ENCODE measurements at regions not wholly inside any gene's neighbourhood (a gene's known extent, or its start where the extent isn't known, plus 50 kb on each side); places are given as distances from the start of the nearest gene placed in this dataset.
"Not testable (repeated sequence)": the region's sequence is repeated elsewhere in the genome, so short reads cannot be mapped to it uniquely, and the experiment has no call there.

DNA sequence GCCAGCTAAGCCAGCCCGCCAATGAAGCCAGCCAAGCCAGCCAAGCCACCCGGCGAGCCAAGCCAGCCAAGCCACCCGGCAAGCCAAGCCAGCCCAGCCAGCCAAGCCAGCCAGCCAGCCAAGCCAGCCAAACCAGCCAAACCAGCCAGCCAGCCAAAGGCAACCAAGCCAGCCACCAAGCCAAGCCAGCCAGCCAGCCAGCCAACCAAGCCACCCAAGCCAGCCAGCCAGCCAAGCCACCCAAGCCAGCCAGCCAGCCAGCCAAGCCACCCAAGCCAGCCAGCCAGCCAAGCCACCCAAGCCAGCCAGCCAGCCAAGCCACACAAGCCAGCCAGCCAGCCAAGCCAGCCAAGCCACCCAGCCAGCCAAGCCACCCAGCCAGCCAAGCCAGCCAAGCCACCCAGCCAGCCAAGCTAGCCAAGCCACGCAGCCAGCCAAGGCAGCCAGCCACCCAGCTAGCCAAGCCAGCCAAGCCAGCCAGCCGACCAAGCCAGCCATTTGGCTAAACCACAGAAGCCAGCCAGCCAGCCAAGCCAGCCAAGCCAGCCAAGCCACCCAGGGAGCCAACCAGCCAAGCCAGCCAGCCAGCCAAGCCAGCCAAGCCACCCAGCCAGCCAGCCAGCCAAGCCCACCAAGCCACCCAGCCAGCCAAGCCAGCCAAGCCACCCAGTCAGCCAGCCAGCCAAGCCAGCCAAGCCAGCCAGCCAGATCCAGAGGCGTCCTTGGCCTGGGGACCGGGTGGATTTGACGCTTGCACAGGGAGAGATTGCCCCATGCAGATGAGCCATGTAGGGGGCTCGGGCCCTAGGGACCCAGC lies 198.0 kb downstream of the GOLGA6L6 start:
- not testable (repeated sequence) for H3K36me3 Mint-ChIP-seq; ATAC-seq (ENCODE audit: low read depth in 2 of 2); H3K36me3 ChIP-seq (ENCODE audit: control insufficient read depth, insufficient read depth, low read length); H3K9me3 Mint-ChIP-seq; H3K27ac Mint-ChIP-seq; H3K27me3 Mint-ChIP-seq; H3K4me3 Mint-ChIP-seq; H3K4me3 ChIP-seq (ENCODE audit: low read depth, low read length); H3K4me1 ChIP-seq (ENCODE audit: control insufficient read depth, insufficient read depth, low read length, poor library complexity, severe bottlenecking); H3K27me3 ChIP-seq (ENCODE audit: control insufficient read depth, insufficient read depth, low read length); DNase-seq; H3K4me1 Mint-ChIP-seq; H3K27ac ChIP-seq (ENCODE audit: insufficient read depth, low read length, poor library complexity, severe bottlenecking)
- H3K9me3 ChIP-seq (ENCODE audit: control insufficient read depth in 2 of 2, low read length in 2 of 2) = peaks cover 0 to 13% of the 10 kb centered on the region in 2 experiments

DNA sequence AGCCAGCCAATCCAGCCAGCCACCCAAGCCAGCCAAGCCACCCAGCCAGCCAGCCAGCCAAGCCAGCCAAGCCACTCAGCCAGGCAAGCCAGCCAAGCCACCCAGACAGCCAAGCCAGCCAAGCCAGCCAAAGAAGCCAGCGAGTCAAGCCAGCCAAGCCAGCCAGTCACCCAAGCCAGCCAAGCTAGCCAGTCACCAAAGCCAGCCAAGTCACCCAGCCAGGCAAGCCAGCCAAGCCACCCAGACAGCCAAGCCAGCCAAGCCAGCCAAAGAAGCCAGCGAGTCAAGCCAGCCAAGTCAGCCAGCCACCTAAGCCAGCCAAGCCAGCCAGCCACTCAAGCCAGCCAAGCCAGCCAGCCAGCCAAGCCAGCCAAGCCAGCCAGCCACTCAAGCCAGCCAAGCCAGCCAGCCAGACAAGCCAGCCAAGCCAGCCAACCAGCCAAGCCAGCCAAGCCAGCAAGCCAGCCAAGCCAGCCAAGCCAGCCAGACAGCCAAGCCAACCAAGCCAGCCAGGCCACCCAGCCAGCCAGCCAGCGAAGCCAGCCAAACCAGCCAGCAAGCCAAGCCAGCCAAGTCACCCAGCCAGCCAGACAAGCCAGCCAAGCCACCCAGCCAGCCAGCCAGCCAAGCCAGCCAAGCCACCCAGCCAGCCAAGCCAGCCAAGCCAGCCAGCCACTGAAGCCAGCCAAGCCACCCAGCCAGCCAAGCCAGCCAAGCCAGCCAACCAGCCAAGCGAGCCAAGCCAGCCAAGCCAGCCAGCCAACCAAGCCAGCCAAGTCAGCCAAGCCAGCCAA lies 198.8 kb downstream of the GOLGA6L6 start:
- H3K36me3 Mint-ChIP-seq; H3K4me3 Mint-ChIP-seq; DNase-seq; H3K27ac Mint-ChIP-seq; H3K4me1 Mint-ChIP-seq; H3K36me3 ChIP-seq (ENCODE audit: control insufficient read depth, insufficient read depth, low read length); H3K4me3 ChIP-seq (ENCODE audit: low read depth, low read length); H3K27ac ChIP-seq (ENCODE audit: insufficient read depth, low read length, poor library complexity, severe bottlenecking); ATAC-seq (ENCODE audit: low read depth in 2 of 2); H3K27me3 Mint-ChIP-seq; H3K4me1 ChIP-seq (ENCODE audit: control insufficient read depth, insufficient read depth, low read length, poor library complexity, severe bottlenecking); H3K9me3 Mint-ChIP-seq; H3K27me3 ChIP-seq (ENCODE audit: control insufficient read depth, insufficient read depth, low read length): not testable (repeated sequence)
- H3K9me3 ChIP-seq (ENCODE audit: control insufficient read depth in 2 of 2, low read length in 2 of 2) = peaks cover 0 to 13% of the 10 kb centered on the region in 2 experiments

DNA sequence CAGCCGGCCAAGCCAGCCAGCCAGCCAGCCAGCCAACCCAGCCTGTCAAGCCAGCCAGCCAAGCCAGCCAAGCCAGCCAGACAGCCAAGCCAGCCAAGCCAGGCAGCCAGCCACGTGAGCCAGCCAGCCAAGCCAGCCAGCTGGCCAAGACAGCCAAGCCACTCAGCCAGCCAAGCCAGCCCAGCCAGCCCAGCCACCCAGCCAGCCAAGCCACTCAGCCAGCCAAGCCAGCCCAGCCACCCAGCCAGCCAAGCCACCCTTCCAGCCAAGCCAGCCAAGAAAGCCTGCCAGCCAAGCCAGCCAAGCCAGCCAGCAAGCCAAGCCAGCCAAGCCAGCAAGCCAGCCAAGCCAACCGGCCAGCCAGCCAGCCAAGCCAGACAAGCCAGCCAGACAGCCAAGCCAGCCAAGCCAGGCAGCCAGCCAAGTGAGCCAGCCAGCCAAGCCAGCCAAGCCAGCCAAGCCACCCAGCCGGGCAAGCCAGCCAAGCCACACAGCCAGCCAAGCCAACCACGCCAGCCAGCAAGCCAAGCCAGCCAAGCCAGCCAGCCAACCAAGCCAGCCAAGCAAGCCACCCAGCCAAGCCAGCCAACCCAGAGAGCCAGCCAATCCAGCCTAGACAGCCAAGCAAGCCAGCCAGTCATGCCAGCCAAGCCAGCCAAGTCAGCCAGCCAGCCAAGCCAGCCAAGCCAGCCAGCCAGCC lies 199.5 kb downstream of the GOLGA6L6 start:
- H3K9me3 Mint-ChIP-seq = peaks cover 0 to 3% (median 0%) of the 10 kb centered on the region in 7 donors
- Histone ChIP-seq H3K4me3 (ENCODE audit: low read depth, low read length) (no peak overlapping the region), H3K9me3 (ENCODE audit: control insufficient read depth in 2 of 2, low read length in 2 of 2) (peaks cover 0 to 17% of the 10 kb centered on the region in 2 experiments), H3K27ac (ENCODE audit: insufficient read depth, low read length, poor library complexity, severe bottlenecking) (no peak overlapping the region), H3K27me3 (ENCODE audit: control insufficient read depth, insufficient read depth, low read length) (no peaks in the 10 kb centered on the region), H3K4me1 (ENCODE audit: control insufficient read depth, insufficient read depth, low read length, poor library complexity, severe bottlenecking) (no peaks in the 10 kb centered on the region), H3K36me3 (ENCODE audit: control insufficient read depth, insufficient read depth, low read length) (no peaks in the 10 kb centered on the region)
- no peak overlapping the region for H3K4me3 Mint-ChIP-seq
- H3K27ac Mint-ChIP-seq = no peak overlapping the region
- peak; percentile 14 to 27 for ATAC-seq (ENCODE audit: low read depth in 2 of 2)
- no peaks in the 10 kb centered on the region for H3K4me1 Mint-ChIP-seq
- no peaks in the 10 kb centered on the region for H3K27me3 Mint-ChIP-seq
- no peaks in the 10 kb centered on the region for H3K36me3 Mint-ChIP-seq
- peak in 1 of 3 donors; percentile 5 for DNase-seq

DNA sequence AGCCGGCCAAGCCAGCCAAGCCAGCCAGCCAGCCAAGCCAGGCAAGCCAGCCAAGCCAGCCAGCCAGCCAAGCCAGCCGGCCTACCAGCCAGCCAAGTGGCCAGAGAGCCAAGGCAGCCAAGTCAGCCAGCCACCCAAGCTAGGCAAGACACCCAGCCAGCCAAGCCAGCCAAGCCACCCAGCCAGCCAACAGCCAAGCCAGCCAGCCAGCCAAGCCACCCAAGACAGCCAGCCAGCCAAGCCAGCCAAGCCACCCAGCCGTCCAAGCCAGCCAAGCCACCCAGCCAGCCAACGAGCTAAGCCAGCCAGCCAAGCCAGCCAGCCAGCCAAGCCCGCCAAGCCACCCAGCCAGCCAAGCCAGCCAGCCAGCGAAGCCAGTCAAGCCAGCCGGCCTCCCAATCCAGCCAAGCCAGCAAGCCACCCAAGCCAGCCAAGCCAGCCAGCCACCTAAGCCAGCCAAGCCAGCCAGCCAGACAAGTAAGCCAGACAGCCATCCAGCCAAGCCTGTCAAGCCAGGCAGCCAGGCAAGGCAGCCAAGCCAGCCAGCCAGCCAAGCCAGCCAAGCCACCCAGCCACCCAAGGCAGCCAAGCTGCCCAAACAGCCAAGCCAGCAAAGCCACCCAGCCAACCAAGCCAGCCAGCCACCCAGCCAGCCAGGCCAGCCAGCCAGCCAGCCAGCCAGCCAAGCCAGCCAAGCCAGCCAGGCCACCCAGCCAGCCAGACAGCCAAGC lies 200.5 kb downstream of the GOLGA6L6 start:
- Mint-ChIP-seq H3K4me1 (no peaks in the 10 kb centered on the region), H3K4me3 (no peak overlapping the region), H3K27ac (no peak overlapping the region), H3K36me3 (no peaks in the 10 kb centered on the region), H3K9me3 (peaks cover 0 to 8% (median 0%) of the 10 kb centered on the region in 7 donors), H3K27me3 (no peaks in the 10 kb centered on the region)
- H3K9me3 ChIP-seq (ENCODE audit: control insufficient read depth in 2 of 2, low read length in 2 of 2) = peaks cover 0 to 21% of the 10 kb centered on the region in 2 experiments
- no peaks in the 10 kb centered on the region for H3K27me3 ChIP-seq (ENCODE audit: control insufficient read depth, insufficient read depth, low read length)
- H3K4me3 ChIP-seq (ENCODE audit: low read depth, low read length) = no peak overlapping the region
- H3K36me3 ChIP-seq (ENCODE audit: control insufficient read depth, insufficient read depth, low read length) = no peaks in the 10 kb centered on the region
- H3K27ac ChIP-seq (ENCODE audit: insufficient read depth, low read length, poor library complexity, severe bottlenecking) = no peak overlapping the region
- ATAC-seq (ENCODE audit: low read depth in 2 of 2) (peak in 1 of 2 donors; percentile 27), DNase-seq (peak in 2 of 3 donors; percentile 24 to 41)
- H3K4me1 ChIP-seq (ENCODE audit: control insufficient read depth, insufficient read depth, low read length, poor library complexity, severe bottlenecking) = no peaks in the 10 kb centered on the region

DNA sequence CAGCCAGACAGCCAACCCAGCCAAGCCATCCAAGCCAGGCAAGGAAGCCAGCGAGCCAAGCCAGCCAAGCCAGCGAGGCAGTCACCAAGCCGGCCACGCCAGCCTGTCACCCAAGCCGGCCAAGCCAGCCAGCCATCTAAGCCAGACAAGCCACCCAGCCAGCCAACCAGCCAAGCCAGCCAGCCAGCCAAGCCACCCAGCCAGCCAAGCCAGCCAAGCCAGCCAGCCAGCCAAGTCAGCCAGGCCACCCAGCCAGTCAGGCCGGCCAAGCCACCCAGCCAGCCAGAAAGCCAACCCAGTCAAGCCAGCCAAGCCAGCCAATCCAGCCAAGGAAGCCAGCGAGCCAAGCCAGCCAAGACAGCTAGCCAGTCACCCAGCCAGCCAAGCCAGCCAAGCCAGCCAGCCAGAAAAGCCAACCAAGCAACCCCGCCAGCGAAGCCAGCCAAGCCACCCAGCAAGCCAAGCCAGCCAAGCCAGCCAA lies 201.2 kb downstream of the GOLGA6L6 start:
- H3K36me3 ChIP-seq (ENCODE audit: control insufficient read depth, insufficient read depth, low read length) = no peaks in the 10 kb centered on the region
- H3K4me3 Mint-ChIP-seq = no peak overlapping the region
- DNase-seq = peak in 1 of 3 donors; percentile 14
- H3K27ac ChIP-seq (ENCODE audit: insufficient read depth, low read length, poor library complexity, severe bottlenecking) = no peak overlapping the region
- no peak overlapping the region for H3K27ac Mint-ChIP-seq
- peaks cover 0 to 9% (median 0%) of the 10 kb centered on the region in 7 donors for H3K9me3 Mint-ChIP-seq
- no peaks in the 10 kb centered on the region for H3K4me1 Mint-ChIP-seq
- H3K4me1 ChIP-seq (ENCODE audit: control insufficient read depth, insufficient read depth, low read length, poor library complexity, severe bottlenecking) = no peaks in the 10 kb centered on the region
- no peaks in the 10 kb centered on the region for H3K36me3 Mint-ChIP-seq
- peaks cover 0 to 21% of the 10 kb centered on the region in 2 experiments for H3K9me3 ChIP-seq (ENCODE audit: control insufficient read depth in 2 of 2, low read length in 2 of 2)
- no peaks in the 10 kb centered on the region for H3K27me3 Mint-ChIP-seq
- no peak overlapping the region for H3K4me3 ChIP-seq (ENCODE audit: low read depth, low read length)
- ATAC-seq (ENCODE audit: low read depth in 2 of 2) = peak in 1 of 2 donors; percentile 17
- no peaks in the 10 kb centered on the region for H3K27me3 ChIP-seq (ENCODE audit: control insufficient read depth, insufficient read depth, low read length)

DNA sequence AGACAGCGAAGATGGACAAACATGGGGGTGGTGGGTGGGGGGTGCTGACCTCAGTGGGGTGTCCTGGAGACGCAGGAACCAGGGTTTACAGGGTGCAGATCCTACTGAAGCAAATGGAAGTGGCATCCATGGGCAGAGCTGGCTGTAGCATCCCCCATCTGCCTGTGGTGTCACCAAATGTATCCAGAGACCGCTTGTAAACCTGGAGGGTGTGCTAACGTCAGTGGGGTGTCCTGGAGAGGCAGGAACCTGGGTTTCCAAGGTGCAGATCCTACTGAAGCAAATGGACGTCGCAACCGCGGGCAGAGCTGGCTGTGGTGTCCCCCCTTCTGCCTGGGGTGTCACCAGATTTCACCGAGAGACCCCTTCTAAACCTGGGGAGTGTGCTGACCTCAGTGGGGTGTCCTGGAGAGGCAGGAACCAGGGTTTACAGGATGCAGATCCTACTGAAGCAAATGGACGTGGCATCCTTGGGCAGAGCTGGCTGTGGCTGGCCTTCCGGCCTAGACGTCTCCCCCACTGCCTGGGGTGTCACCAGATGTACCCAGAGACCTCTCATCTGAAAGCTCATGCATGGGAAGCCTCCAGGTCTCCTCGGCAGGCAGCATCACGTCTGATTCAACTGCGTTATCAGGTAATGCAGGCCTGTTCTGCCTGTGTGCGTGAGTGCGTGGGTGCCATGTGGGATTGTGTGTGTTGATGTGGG lies 202.4 kb downstream of the GOLGA6L6 start:
- H3K4me1 Mint-ChIP-seq; H3K4me1 ChIP-seq (ENCODE audit: control insufficient read depth, insufficient read depth, low read length, poor library complexity, severe bottlenecking); H3K4me3 Mint-ChIP-seq; H3K36me3 ChIP-seq (ENCODE audit: control insufficient read depth, insufficient read depth, low read length); H3K27me3 Mint-ChIP-seq; H3K27ac ChIP-seq (ENCODE audit: insufficient read depth, low read length, poor library complexity, severe bottlenecking); H3K36me3 Mint-ChIP-seq; H3K9me3 Mint-ChIP-seq; H3K27ac Mint-ChIP-seq; ATAC-seq (ENCODE audit: low read depth in 2 of 2); H3K4me3 ChIP-seq (ENCODE audit: low read depth, low read length); DNase-seq; H3K27me3 ChIP-seq (ENCODE audit: control insufficient read depth, insufficient read depth, low read length): not testable (repeated sequence)
- peaks cover 0 to 21% of the 10 kb centered on the region in 2 experiments for H3K9me3 ChIP-seq (ENCODE audit: control insufficient read depth in 2 of 2, low read length in 2 of 2)

DNA sequence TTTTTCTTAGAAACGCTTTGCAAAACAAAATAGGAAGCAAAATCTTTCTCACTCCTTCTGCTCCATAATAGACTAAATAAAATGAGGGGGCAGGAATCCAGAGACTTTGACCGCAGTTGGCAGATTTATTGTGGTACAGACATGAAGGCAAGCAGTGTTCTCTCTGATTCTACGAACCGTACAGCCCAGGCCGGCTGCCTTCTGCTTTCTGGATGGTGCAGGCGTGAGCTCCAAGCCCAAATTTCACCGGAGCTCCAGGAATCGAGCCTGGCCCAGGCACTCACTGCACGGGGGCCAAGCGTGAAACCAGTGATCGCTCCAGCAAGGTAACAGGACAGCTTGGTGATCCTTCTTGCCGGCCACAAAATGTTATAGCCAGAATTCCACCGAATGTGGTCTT lies 202.9 kb downstream of the GOLGA6L6 start:
- H3K27ac Mint-ChIP-seq; ATAC-seq (ENCODE audit: low read depth in 2 of 2); H3K36me3 Mint-ChIP-seq; H3K27me3 Mint-ChIP-seq; H3K4me3 ChIP-seq (ENCODE audit: low read depth, low read length); H3K4me1 Mint-ChIP-seq; DNase-seq; H3K36me3 ChIP-seq (ENCODE audit: control insufficient read depth, insufficient read depth, low read length); H3K27ac ChIP-seq (ENCODE audit: insufficient read depth, low read length, poor library complexity, severe bottlenecking); H3K27me3 ChIP-seq (ENCODE audit: control insufficient read depth, insufficient read depth, low read length); H3K4me1 ChIP-seq (ENCODE audit: control insufficient read depth, insufficient read depth, low read length, poor library complexity, severe bottlenecking); H3K9me3 Mint-ChIP-seq; H3K4me3 Mint-ChIP-seq: not testable (repeated sequence)
- peaks cover 0 to 21% of the 10 kb centered on the region in 2 experiments for H3K9me3 ChIP-seq (ENCODE audit: control insufficient read depth in 2 of 2, low read length in 2 of 2)
